Head of caudate nucleus (tissue), 42 donors: ENCODE measurements at regions not wholly inside any gene's neighbourhood (a gene's known extent, or its start where the extent isn't known, plus 50 kb on each side); places are given as distances from the start of the nearest gene placed in this dataset.
A peak's percentile ranks its signal among the peaks of the same experiment; 100 is the strongest.
"Not testable (repeated sequence)": the region's sequence is repeated elsewhere in the genome, so short reads cannot be mapped to it uniquely, and the experiment has no call there.

Source experiments
- DNase-seq, 42 donors: peaks; one replicate each; pipeline versions ENCODE4 v3.0.0 to v3.0.0-alpha.2; 2020 to 2021; ENCODE audit warnings: mixed read lengths in 7 of 42
- intact Hi-C: fragments of 100-400 bp; cut with DNase I; formaldehyde crosslinking; loops from one replicate; pipeline ENCODE4 v1.15.0; 2022

- peak in 3 of 42 donors; percentile 7 to 54 (median 16) for DNase-seq
- intact Hi-C loops: no loop called here
These were observed 98.9 kb upstream of the MAPRE2 start for GRCh38 chr18:34942276-34942675.

GRCh38 chr18:34942975-34943374, 98.2 kb upstream of the MAPRE2 start:
- intact Hi-C loops: no loop called here
- no peak for DNase-seq

GRCh38 chr18:34943587-34943986, 97.6 kb upstream of the MAPRE2 start:
- no peak for DNase-seq
- intact Hi-C loops: no loop called here

GRCh38 chr18:34947711-34948125, 93.5 kb upstream of the MAPRE2 start:
- intact Hi-C loops: no loop called here
- peak in 1 of 42 donors; percentile 16 for DNase-seq

- intact Hi-C loops: no loop called here
- DNase-seq: no peak
These were observed 89.4 kb upstream of the MAPRE2 start for GRCh38 chr18:34951625-34952379.

- intact Hi-C loops: no loop called here
- DNase-seq: no peak
These were observed 88.0 kb upstream of the MAPRE2 start for GRCh38 chr18:34953212-34953611.

GRCh38 chr18:34955494-34955893, 85.7 kb upstream of the MAPRE2 start:
- intact Hi-C loops, DNase-seq: not testable (repeated sequence)

GRCh38 chr18:34956663-34957062, 84.5 kb upstream of the MAPRE2 start:
- DNase-seq: no peak
- intact Hi-C loops: no loop called here

GRCh38 chr18:34957119-34957863, 83.9 kb upstream of the MAPRE2 start:
- no peak for DNase-seq
- intact Hi-C loops: no loop called here

GRCh38 chr18:34957864-34958259, 83.4 kb upstream of the MAPRE2 start:
- intact Hi-C loops: no loop called here
- DNase-seq: no peak

GRCh38 chr18:34959211-34959829, 81.9 kb upstream of the MAPRE2 start:
- no peak for DNase-seq
- intact Hi-C loops: no loop called here

GRCh38 chr18:34959989-34960388, 81.2 kb upstream of the MAPRE2 start:
- intact Hi-C loops: no loop called here
- DNase-seq: no peak

GRCh38 chr18:34965108-34965507, 76.1 kb upstream of the MAPRE2 start:
- intact Hi-C loops: no loop called here
- DNase-seq: no peak

GRCh38 chr18:34965566-34965965, 75.6 kb upstream of the MAPRE2 start:
- DNase-seq: no peak
- intact Hi-C loops: no loop called here

GRCh38 chr18:34970106-34970505, 71.1 kb upstream of the MAPRE2 start:
- intact Hi-C loops: loop anchor here (10.0 kb wide), 1 partner anchor 85 kb away; no protein-coding TSS in a partner anchor
- no peak for DNase-seq

GRCh38 chr18:34971313-34971712, 69.9 kb upstream of the MAPRE2 start:
- intact Hi-C loops: loop anchor here (10.0 kb wide), 1 partner anchor 87 kb away; no protein-coding TSS in a partner anchor
- DNase-seq: no peak

GRCh38 chr18:34972765-34973414, 68.3 kb upstream of the MAPRE2 start:
- no peak for DNase-seq
- intact Hi-C loops: loop anchor here (10.0 kb wide), 1 partner anchor 88 kb away; no protein-coding TSS in a partner anchor

- intact Hi-C loops: loop anchor here (10.0 kb wide), 1 partner anchor 91 kb away; no protein-coding TSS in a partner anchor
- peak in 8 of 42 donors; percentile 9 to 54 (median 28) for DNase-seq
These were observed 65.1 kb upstream of the MAPRE2 start for GRCh38 chr18:34976123-34976522.

- no peak for DNase-seq
- intact Hi-C loops: loop anchor here (10.0 kb wide), 1 partner anchor 92 kb away; no protein-coding TSS in a partner anchor
These were observed 64.7 kb upstream of the MAPRE2 start for GRCh38 chr18:34976534-34976898.
